Esophagus muscularis mucosa (tissue), 4 donors: ENCODE measurements at regions not wholly inside any gene's neighbourhood (a gene's known extent, or its start where the extent isn't known, plus 50 kb on each side); places are given as distances from the start of the nearest gene placed in this dataset.

Experiments
- DNase-seq: peaks from one replicate; pipeline ENCODE4 v3.0.0-alpha.2; 2017; ENCODE audit errors: extremely low spot score
- H3K27ac ChIP-seq, 4 donors: fragments of 200-600 bp; sonication (generic); replicated peaks in 1 of 4; 1 replicate in 3 of 4; 2 replicates in 1 of 4; pipeline ENCODE4 v1.5.1; 2016 to 2019; ENCODE audit warnings: mild to moderate bottlenecking in 1 of 4
- H3K27me3 ChIP-seq, 4 donors: fragments of 200-600 bp; sonication (generic); one replicate each; pipeline versions ENCODE4 v1.5.1 to v1.6.0; 2016 to 2019
- H3K36me3 ChIP-seq, 4 donors: fragments of 200-600 bp; sonication (generic); one replicate each; pipeline ENCODE4 v1.5.1; 2016 to 2019
- H3K4me1 ChIP-seq, 4 donors: fragments of 200-600 bp; sonication (generic); one replicate each; pipeline ENCODE4 v1.5.1; 2016 to 2019
- H3K4me3 ChIP-seq, 4 donors: fragments of 200-600 bp; sonication (generic); 1 replicate in 2 of 4; 2 replicates in 2 of 4; pipeline ENCODE4 v1.5.1; 2016 to 2019; ENCODE audit warnings: mild to moderate bottlenecking in 4 of 4, moderate library complexity in 1 of 4
- H3K9me3 ChIP-seq, 4 donors: fragments of 200-600 bp; sonication (generic); 1 replicate in 3 of 4; 2 replicates in 1 of 4; pipeline ENCODE4 v1.5.1; 2016 to 2019
- CTCF ChIP-seq, 3 experiments: fragments of 200-600 bp in 2 of 3; fragments of 450-650 bp in 1 of 3; sonication (generic) in 2 of 3; IDR thresholded peaks; one replicate each; pipeline ENCODE4 v1.5.1; 2017 to 2019; ENCODE audit warnings: antibody characterized with exemption in 3 of 3, mild to moderate bottlenecking in 2 of 3, moderate library complexity in 1 of 3
- EP300 ChIP-seq: sonication (generic); formaldehyde crosslinking; IDR thresholded peaks from one replicate; pipeline ENCODE4 v1.6.1; 2017; ENCODE audit warnings: antibody characterized with exemption
- POLR2A ChIP-seq: fragments of 450-650 bp; IDR thresholded peaks from one replicate; pipeline ENCODE4 v1.6.1; 2017; ENCODE audit warnings: antibody characterized with exemption, moderate library complexity, mild to moderate bottlenecking, low read depth
- POLR2AphosphoS5 ChIP-seq, 2 donors: sonication (generic); formaldehyde crosslinking; IDR thresholded peaks; one replicate each; pipeline ENCODE4 v1.6.1; 2017; ENCODE audit warnings: antibody characterized with exemption in 2 of 2
- WGBS: methylation state at CpG from one replicate; pipeline ENCODE4 v1.1.5; 2018; 5-methylcytosine and 5-hydroxymethylcytosine counted together
- intact Hi-C: fragments of 100-400 bp; cut with DNase I; formaldehyde crosslinking; loops from one replicate; pipeline ENCODE4 v1.15.1; 2023

GRCh38 chr10:53005612-53006345 lies 233.2 kb upstream of the MBL2 start:
- intact Hi-C loops = no loop called here

GRCh38 chr10:53003094-53003493 lies 230.5 kb upstream of the MBL2 start:
- intact Hi-C loops = no loop called here

More at GRCh38 chr10:53005612-53006345, 233.2 kb upstream of the MBL2 start:
- no peaks in the 10 kb centered on the region for H3K36me3 ChIP-seq
- no peak overlapping the region for H3K27ac ChIP-seq
- TF ChIP-seq POLR2A (no peak), EP300 (no peak), POLR2AphosphoS5 (IDR thresholded peaks at IDR 0.05) (no peak), CTCF (IDR thresholded peaks at IDR 0.05) (no peak)
- WGBS = 48% methylated on average over 3 of the region's 3 CpGs
- no peaks in the 10 kb centered on the region for H3K4me1 ChIP-seq
- H3K27me3 ChIP-seq = no peaks in the 10 kb centered on the region
- no peak for DNase-seq
- H3K4me3 ChIP-seq = no peak overlapping the region
- H3K9me3 ChIP-seq = no peaks in the 10 kb centered on the region

GRCh38 chr10:52999681-53000080 lies 227.1 kb upstream of the MBL2 start:
- DNase-seq = no peak
- H3K4me1 ChIP-seq = no peaks in the 10 kb centered on the region
- intact Hi-C loops = no loop called here
- H3K36me3 ChIP-seq = no peaks in the 10 kb centered on the region
- H3K9me3 ChIP-seq = no peaks in the 10 kb centered on the region
- H3K27me3 ChIP-seq = no peaks in the 10 kb centered on the region
- H3K27ac ChIP-seq = no peak overlapping the region
- no peak overlapping the region for H3K4me3 ChIP-seq
- no peak for TF ChIP-seq EP300
- no peak for TF ChIP-seq POLR2A
- no peak for TF ChIP-seq CTCF (IDR thresholded peaks at IDR 0.05)
- TF ChIP-seq POLR2AphosphoS5 (IDR thresholded peaks at IDR 0.05) = no peak
- WGBS = 77% methylated on average over 2 of the region's 2 CpGs

More at GRCh38 chr10:53003094-53003493, 230.5 kb upstream of the MBL2 start:
- H3K27ac ChIP-seq = no peak overlapping the region
- no peaks in the 10 kb centered on the region for H3K27me3 ChIP-seq
- H3K9me3 ChIP-seq = no peaks in the 10 kb centered on the region
- 74% methylated on average over 5 of the region's 5 CpGs for WGBS
- TF ChIP-seq EP300 = no peak
- TF ChIP-seq POLR2AphosphoS5 (IDR thresholded peaks at IDR 0.05) = no peak
- no peak for TF ChIP-seq CTCF (IDR thresholded peaks at IDR 0.05)
- TF ChIP-seq POLR2A = no peak
- DNase-seq = no peak
- no peaks in the 10 kb centered on the region for H3K4me1 ChIP-seq
- H3K36me3 ChIP-seq = no peaks in the 10 kb centered on the region
- no peak overlapping the region for H3K4me3 ChIP-seq

GRCh38 chr10:52999258-52999657 lies 226.7 kb upstream of the MBL2 start:
- Histone ChIP-seq H3K4me3 (no peak overlapping the region), H3K9me3 (no peaks in the 10 kb centered on the region), H3K4me1 (no peaks in the 10 kb centered on the region), H3K27me3 (no peaks in the 10 kb centered on the region), H3K36me3 (no peaks in the 10 kb centered on the region), H3K27ac (no peak overlapping the region)
- 81% methylated on average over 2 of the region's 2 CpGs for WGBS
- no peak for TF ChIP-seq POLR2A
- TF ChIP-seq POLR2AphosphoS5 (IDR thresholded peaks at IDR 0.05) = no peak
- no peak for TF ChIP-seq CTCF (IDR thresholded peaks at IDR 0.05)
- TF ChIP-seq EP300 = no peak
- intact Hi-C loops = no loop called here
- no peak for DNase-seq

- no peak for DNase-seq
- Histone ChIP-seq H3K27ac (no peak overlapping the region), H3K4me3 (no peak overlapping the region), H3K36me3 (no peaks in the 10 kb centered on the region), H3K4me1 (no peaks in the 10 kb centered on the region), H3K27me3 (no peaks in the 10 kb centered on the region), H3K9me3 (no peaks in the 10 kb centered on the region)
- TF ChIP-seq POLR2A = no peak
- TF ChIP-seq CTCF (IDR thresholded peaks at IDR 0.05) = no peak
- no peak for TF ChIP-seq POLR2AphosphoS5 (IDR thresholded peaks at IDR 0.05)
- no peak for TF ChIP-seq EP300
- intact Hi-C loops = no loop called here
Observed at GRCh38 chr10:52997007-52997406, 224.4 kb upstream of the MBL2 start.
